Colonic mucosa (tissue), 4 donors: ENCODE measurements at regions not wholly inside any gene's neighbourhood (a gene's known extent, or its start where the extent isn't known, plus 50 kb on each side); places are given as distances from the start of the nearest gene placed in this dataset.

Experiments used
- DNase-seq: peaks from one replicate; pipeline ENCODE4 v3.0.0-alpha.2; 2020
- H3K27ac ChIP-seq: fragments of 200-600 bp; one replicate; pipeline ENCODE4 v1.8.0; 2021
- H3K27me3 ChIP-seq: fragments of 200-600 bp; one replicate; pipeline ENCODE4 v1.8.0; 2021
- H3K36me3 ChIP-seq: fragments of 200-600 bp; one replicate; pipeline ENCODE4 v1.8.0; 2021
- H3K4me1 ChIP-seq: fragments of 200-600 bp; one replicate; pipeline ENCODE4 v1.8.0; 2021; ENCODE audit warnings: mild to moderate bottlenecking
- H3K4me3 ChIP-seq: fragments of 200-600 bp; one replicate; pipeline ENCODE4 v1.8.0; 2021
- H3K9ac ChIP-seq, 2 donors: one replicate each; pipeline ENCODE4 v1.7.0; 2013; ENCODE audit warnings: control low read depth in 2 of 2, low read depth in 2 of 2, low read length in 2 of 2
- H3K9me3 ChIP-seq: fragments of 200-600 bp; one replicate; pipeline ENCODE4 v1.8.0; 2021
- CTCF ChIP-seq: fragments of 200-600 bp; IDR thresholded peaks from one replicate; pipeline ENCODE4 v1.8.0; 2022; ENCODE audit warnings: antibody characterized with exemption, mild to moderate bottlenecking
- intact Hi-C: fragments of 100-400 bp; cut with DNase I; formaldehyde crosslinking; loops from one replicate; pipeline ENCODE4 v1.14.1; 2022
- donor health status: healthy.
- donor health status: DM: no; HTN: no; CAD: no.
- donor health status: DM: no; HTN: no; CAD: no.

- intact Hi-C loops = no loop called here
- H3K27ac ChIP-seq = no peak overlapping the region
- no peak overlapping the region for H3K9ac ChIP-seq
- DNase-seq = no peak
- no peaks in the 10 kb centered on the region for H3K9me3 ChIP-seq
- H3K4me3 ChIP-seq = no peak overlapping the region
- H3K27me3 ChIP-seq = no peaks in the 10 kb centered on the region
- TF ChIP-seq CTCF = no peak
- no peaks in the 10 kb centered on the region for H3K36me3 ChIP-seq
- no peaks in the 10 kb centered on the region for H3K4me1 ChIP-seq
These were observed 77.3 kb upstream of the CNTN1 start for GRCh38 chr12:40614923-40615322.

- H3K36me3 ChIP-seq = no peaks in the 10 kb centered on the region
- intact Hi-C loops = no loop called here
- H3K4me3 ChIP-seq = no peak overlapping the region
- DNase-seq = no peak
- no peak overlapping the region for H3K27ac ChIP-seq
- no peaks in the 10 kb centered on the region for H3K4me1 ChIP-seq
- H3K9ac ChIP-seq = no peak overlapping the region
- no peak for TF ChIP-seq CTCF
- H3K27me3 ChIP-seq = no peaks in the 10 kb centered on the region
- H3K9me3 ChIP-seq = no peaks in the 10 kb centered on the region
These were observed 76.6 kb upstream of the CNTN1 start for GRCh38 chr12:40615590-40615989.

GRCh38 chr12:40616383-40616915 lies 75.8 kb upstream of the CNTN1 start:
- Histone ChIP-seq H3K4me3 (no peak overlapping the region), H3K27ac (no peak overlapping the region), H3K36me3 (no peaks in the 10 kb centered on the region), H3K27me3 (no peaks in the 10 kb centered on the region), H3K4me1 (no peaks in the 10 kb centered on the region), H3K9me3 (no peaks in the 10 kb centered on the region), H3K9ac (no peak overlapping the region)
- no peak for TF ChIP-seq CTCF
- intact Hi-C loops = no loop called here
- no peak for DNase-seq

- no peak for DNase-seq
- no peak overlapping the region for H3K27ac ChIP-seq
- intact Hi-C loops = no loop called here
- no peak overlapping the region for H3K4me3 ChIP-seq
- H3K4me1 ChIP-seq = no peaks in the 10 kb centered on the region
- no peaks in the 10 kb centered on the region for H3K27me3 ChIP-seq
- H3K9me3 ChIP-seq = no peaks in the 10 kb centered on the region
- H3K9ac ChIP-seq = no peak overlapping the region
- no peak for TF ChIP-seq CTCF
- H3K36me3 ChIP-seq = no peaks in the 10 kb centered on the region
These were observed 73.6 kb upstream of the CNTN1 start for GRCh38 chr12:40618636-40619035.

GRCh38 chr12:40620564-40621019 lies 71.6 kb upstream of the CNTN1 start:
- Histone ChIP-seq H3K36me3 (no peaks in the 10 kb centered on the region), H3K4me1 (no peaks in the 10 kb centered on the region), H3K27ac (no peak overlapping the region), H3K4me3 (no peak overlapping the region), H3K27me3 (no peaks in the 10 kb centered on the region), H3K9ac (no peak overlapping the region), H3K9me3 (no peaks in the 10 kb centered on the region)
- intact Hi-C loops = no loop called here
- no peak for DNase-seq
- no peak for TF ChIP-seq CTCF
